Kidney (tissue), 13 donors: ENCODE measurements at regions not wholly inside any gene's neighbourhood (a gene's known extent, or its start where the extent isn't known, plus 50 kb on each side); places are given as distances from the start of the nearest gene placed in this dataset.
A peak's percentile ranks its signal among the peaks of the same experiment; 100 is the strongest.

Experiments used
- DNase-seq, 5 donors: peaks; one replicate each; pipeline ENCODE4 v3.0.0-alpha.2; 2013 to 2020
- FAIRE-seq: peaks from 2 replicates; lab custom pipeline; 2012; peaks lifted over from hg19 to GRCh38; lab: Jason Lieb, UNC
- H3K27ac ChIP-seq, 2 donors: one replicate each; pipeline ENCODE4 v1.7.0; 2013; ENCODE audit warnings: low read depth in 2 of 2, low read length in 2 of 2, inconsistent platforms in 1 of 2
- H3K27me3 ChIP-seq: one replicate; pipeline ENCODE4 v1.7.1; 2013; ENCODE audit warnings: low read length, inconsistent platforms; ENCODE audit not compliant: control insufficient read depth, insufficient read depth
- H3K36me3 ChIP-seq, 3 donors: one replicate each; pipeline versions ENCODE4 v1.7.0 to v1.7.1; 2013; ENCODE audit warnings: low read length in 3 of 3, control low read depth in 1 of 3, inconsistent platforms in 1 of 3; ENCODE audit not compliant: insufficient read depth in 3 of 3, control insufficient read depth in 2 of 3
- H3K4me1 ChIP-seq, 3 donors: one replicate each; pipeline versions ENCODE4 v1.7.0 to v1.7.1; 2013; ENCODE audit warnings: low read length in 3 of 3, inconsistent platforms in 1 of 3, low read depth in 1 of 3; ENCODE audit not compliant: control insufficient read depth in 2 of 3, insufficient read depth in 2 of 3
- H3K4me3 ChIP-seq, 3 donors: one replicate each; pipeline versions ENCODE4 v1.7.0 to v1.8.1; 2013; ENCODE audit warnings: low read length in 3 of 3, control low read depth in 1 of 3, inconsistent platforms in 1 of 3
- H3K9ac ChIP-seq, 3 donors: one replicate each; pipeline versions ENCODE4 v1.7.0 to v1.7.1; 2013; ENCODE audit warnings: low read length in 3 of 3, control low read depth in 1 of 3, inconsistent platforms in 1 of 3
- H3K9me3 ChIP-seq, 3 donors: one replicate each; pipeline versions ENCODE4 v1.7.0 to v1.7.1; 2013; ENCODE audit warnings: low read length in 3 of 3, control low read depth in 1 of 3, inconsistent platforms in 1 of 3; ENCODE audit not compliant: control insufficient read depth in 2 of 3, insufficient read depth in 1 of 3
- intact Hi-C: fragments of 100-400 bp; cut with DNase I; formaldehyde crosslinking; loops from one replicate; pipeline ENCODE4 v1.11.1; 2022
- TF ChIP-seq, protein P1 (sequence below): IDR thresholded peaks from 3 replicates; pipeline ENCODE4 v1.5.1; 2012; ENCODE audit warnings: mild to moderate bottlenecking, moderate library complexity, borderline replicate concordance; ENCODE audit not compliant: insufficient read depth; ENCODE audit errors: extremely low read depth
- donor health status: control.
- donor health status: control.
- donor health status: control.
- donor health status: control.
- donor health status: control.
- donor health status: DM: yes; HTN: yes; CAD: no.
- donor health status: Normal renal cell carcinoma (clear cell type).

DNA sequence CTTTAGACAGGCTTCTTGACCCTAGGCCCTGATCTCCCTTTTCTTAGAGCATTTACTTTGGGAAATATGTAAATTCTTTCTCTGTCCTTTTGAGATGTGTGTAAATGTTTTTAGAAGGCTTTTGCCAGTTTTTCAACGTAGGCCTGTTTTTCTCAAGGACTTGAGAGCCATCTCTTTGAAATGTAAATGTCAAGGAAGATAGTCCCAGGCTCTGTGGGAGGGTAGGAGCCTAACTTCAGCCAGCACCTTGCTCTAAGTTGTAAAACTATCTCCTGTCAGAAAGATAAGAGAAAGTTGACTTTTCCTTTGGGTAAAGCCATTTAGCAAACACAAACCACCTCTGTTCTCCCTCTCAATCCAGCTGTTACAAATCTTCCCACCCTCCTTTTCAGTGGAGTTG is 219.8 kb downstream of the RPS29 start:
- DNase-seq (no peak), FAIRE-seq (no peak)
- Histone ChIP-seq H3K9ac (no peak overlapping the region), H3K36me3 (no peaks in the 10 kb centered on the region), H3K4me3 (no peak overlapping the region), H3K27ac (no peak overlapping the region), H3K9me3 (no peaks in the 10 kb centered on the region), H3K27me3 (no peaks in the 10 kb centered on the region), H3K4me1 (no peaks in the 10 kb centered on the region)
- TF ChIP-seq, protein P1, sequence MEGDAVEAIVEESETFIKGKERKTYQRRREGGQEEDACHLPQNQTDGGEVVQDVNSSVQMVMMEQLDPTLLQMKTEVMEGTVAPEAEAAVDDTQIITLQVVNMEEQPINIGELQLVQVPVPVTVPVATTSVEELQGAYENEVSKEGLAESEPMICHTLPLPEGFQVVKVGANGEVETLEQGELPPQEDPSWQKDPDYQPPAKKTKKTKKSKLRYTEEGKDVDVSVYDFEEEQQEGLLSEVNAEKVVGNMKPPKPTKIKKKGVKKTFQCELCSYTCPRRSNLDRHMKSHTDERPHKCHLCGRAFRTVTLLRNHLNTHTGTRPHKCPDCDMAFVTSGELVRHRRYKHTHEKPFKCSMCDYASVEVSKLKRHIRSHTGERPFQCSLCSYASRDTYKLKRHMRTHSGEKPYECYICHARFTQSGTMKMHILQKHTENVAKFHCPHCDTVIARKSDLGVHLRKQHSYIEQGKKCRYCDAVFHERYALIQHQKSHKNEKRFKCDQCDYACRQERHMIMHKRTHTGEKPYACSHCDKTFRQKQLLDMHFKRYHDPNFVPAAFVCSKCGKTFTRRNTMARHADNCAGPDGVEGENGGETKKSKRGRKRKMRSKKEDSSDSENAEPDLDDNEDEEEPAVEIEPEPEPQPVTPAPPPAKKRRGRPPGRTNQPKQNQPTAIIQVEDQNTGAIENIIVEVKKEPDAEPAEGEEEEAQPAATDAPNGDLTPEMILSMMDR = no peak
- intact Hi-C loops = no loop called here

DNA sequence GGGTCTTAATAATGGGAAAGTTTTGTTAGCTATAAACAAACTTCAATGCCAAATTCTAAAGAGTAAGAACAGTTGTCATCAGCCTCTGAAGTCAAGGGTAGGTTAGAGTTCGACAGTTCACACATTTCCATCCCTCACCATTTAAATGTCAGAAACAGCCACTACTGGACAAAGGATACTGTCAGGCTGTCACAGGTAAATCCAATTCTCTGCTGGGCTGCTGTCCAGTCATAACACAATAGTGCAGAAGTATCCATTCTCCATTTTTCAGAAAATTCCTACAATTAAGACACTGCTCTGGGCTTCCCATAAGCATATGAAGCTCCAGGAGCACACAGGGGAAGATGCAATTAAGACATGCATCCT is 221.4 kb downstream of the RPS29 start:
- FAIRE-seq (no peak), DNase-seq (no peak)
- no peaks in the 10 kb centered on the region for H3K27me3 ChIP-seq
- H3K9me3 ChIP-seq = no peaks in the 10 kb centered on the region
- no peak overlapping the region for H3K27ac ChIP-seq
- no peak overlapping the region for H3K9ac ChIP-seq
- TF ChIP-seq, protein P1 = no peak
- H3K36me3 ChIP-seq = no peaks in the 10 kb centered on the region
- H3K4me3 ChIP-seq = no peak overlapping the region
- no peaks in the 10 kb centered on the region for H3K4me1 ChIP-seq
- intact Hi-C loops = no loop called here

DNA sequence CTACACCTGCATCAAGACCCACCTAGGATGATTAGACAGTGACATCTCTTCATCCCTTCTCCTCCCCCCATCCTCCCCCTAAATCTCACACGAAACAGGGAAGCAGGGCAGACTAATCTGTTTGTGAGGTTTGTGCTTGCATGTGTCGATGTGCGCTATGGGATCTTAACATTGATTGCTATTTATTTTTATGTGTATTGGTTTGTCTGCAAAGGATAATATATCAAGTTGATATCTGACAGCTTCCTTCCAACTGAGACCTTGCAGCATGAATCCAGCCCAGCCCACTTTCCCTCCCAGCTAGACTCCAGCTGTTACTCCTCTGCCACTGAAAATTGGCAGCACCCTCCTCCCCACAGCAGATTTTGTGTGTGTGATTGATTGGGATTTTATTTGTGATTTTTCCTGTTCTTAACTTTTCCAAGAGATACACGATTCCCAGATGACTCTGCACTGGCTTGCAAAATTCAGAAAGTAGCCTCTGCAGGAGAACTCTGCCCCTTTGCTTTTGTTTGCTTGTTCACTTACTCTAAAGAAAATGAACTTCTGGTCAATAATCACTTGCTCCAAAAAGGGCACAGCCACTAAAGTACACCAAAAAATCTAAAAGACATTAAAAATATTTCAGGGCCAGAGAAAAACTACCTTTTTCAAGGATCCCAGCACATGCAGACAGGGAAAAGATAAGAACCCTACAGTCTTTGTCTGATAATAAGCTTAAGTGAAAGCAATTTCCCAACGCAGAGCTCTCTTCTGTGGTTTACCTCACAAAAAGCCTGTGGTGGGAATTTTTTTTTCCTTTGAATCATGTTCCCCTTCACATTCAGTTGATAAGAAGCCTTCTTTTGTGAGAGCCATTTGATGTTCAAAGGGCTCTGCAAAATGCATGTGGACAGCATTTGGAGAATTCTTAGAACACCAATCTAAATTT is 222.1 kb downstream of the RPS29 start:
- no peaks in the 10 kb centered on the region for H3K4me1 ChIP-seq
- H3K9me3 ChIP-seq = no peaks in the 10 kb centered on the region
- no peak overlapping the region for H3K9ac ChIP-seq
- H3K27ac ChIP-seq = no peak overlapping the region
- TF ChIP-seq, protein P1 = no peak
- DNase-seq (peak in 1 of 5 donors; percentile 20), FAIRE-seq (no peak)
- no peak overlapping the region for H3K4me3 ChIP-seq
- intact Hi-C loops = no loop called here
- H3K36me3 ChIP-seq = no peaks in the 10 kb centered on the region
- no peaks in the 10 kb centered on the region for H3K27me3 ChIP-seq
